Ishikawa (cell line): ENCODE measurements at regions not wholly inside any gene's neighbourhood (a gene's known extent, or its start where the extent isn't known, plus 50 kb on each side); places are given as distances from the start of the nearest gene placed in this dataset.

Experiments
- CEBPB ChIP-seq: IDR thresholded peaks from 2 replicates; pipeline ENCODE4 v1.6.1; 2012
- CREB1 ChIP-seq: IDR thresholded peaks from 2 replicates; pipeline ENCODE4 v1.6.1; 2012; ENCODE audit warnings: low read depth
- EGR1 ChIP-seq: IDR thresholded peaks from 2 replicates; pipeline ENCODE4 v1.6.1; 2012
- EP300 ChIP-seq: IDR thresholded peaks from 2 replicates; pipeline ENCODE4 v1.6.1; 2012; ENCODE audit warnings: borderline replicate concordance
- FOXM1 ChIP-seq: IDR thresholded peaks from 2 replicates; pipeline ENCODE4 v1.6.1; 2012; ENCODE audit warnings: low read depth, borderline replicate concordance
- MAX ChIP-seq: IDR thresholded peaks from 2 replicates; pipeline ENCODE4 v1.6.1; 2012
- NFIC ChIP-seq: IDR thresholded peaks from 2 replicates; pipeline ENCODE4 v1.6.1; 2012
- RAD21 ChIP-seq: IDR thresholded peaks from 2 replicates; pipeline ENCODE4 v1.6.1; 2012; ENCODE audit warnings: low read depth
- REST ChIP-seq: IDR thresholded peaks from 2 replicates; pipeline ENCODE4 v1.6.1; 2012; ENCODE audit warnings: low read depth, mild to moderate bottlenecking
- TAF1 ChIP-seq: IDR thresholded peaks from 2 replicates; pipeline ENCODE4 v1.6.1; 2012; ENCODE audit warnings: low read depth, mild to moderate bottlenecking
- TCF12 ChIP-seq: IDR thresholded peaks from 2 replicates; pipeline ENCODE4 v1.6.1; 2012; ENCODE audit warnings: low read depth
- TEAD4 ChIP-seq: IDR thresholded peaks from 2 replicates; pipeline ENCODE4 v1.6.1; 2012
- USF1 ChIP-seq: IDR thresholded peaks from 2 replicates; pipeline ENCODE4 v1.6.1; 2012
- YY1 ChIP-seq: IDR thresholded peaks from 2 replicates; pipeline ENCODE4 v1.6.1; 2012; ENCODE audit warnings: low read depth
- ZBTB7A ChIP-seq: IDR thresholded peaks from 2 replicates; pipeline ENCODE4 v1.6.1; 2012; ENCODE audit warnings: low read depth

- TF ChIP-seq FOXM1 = no peak
- TF ChIP-seq YY1 = no peak
- no peak for TF ChIP-seq ZBTB7A
- TF ChIP-seq NFIC = no peak
- no peak for TF ChIP-seq USF1
- TF ChIP-seq TEAD4 = no peak
These were observed 595.9 kb upstream of the LRRTM4 start for GRCh38 chr2:78118037-78118436.

DNA sequence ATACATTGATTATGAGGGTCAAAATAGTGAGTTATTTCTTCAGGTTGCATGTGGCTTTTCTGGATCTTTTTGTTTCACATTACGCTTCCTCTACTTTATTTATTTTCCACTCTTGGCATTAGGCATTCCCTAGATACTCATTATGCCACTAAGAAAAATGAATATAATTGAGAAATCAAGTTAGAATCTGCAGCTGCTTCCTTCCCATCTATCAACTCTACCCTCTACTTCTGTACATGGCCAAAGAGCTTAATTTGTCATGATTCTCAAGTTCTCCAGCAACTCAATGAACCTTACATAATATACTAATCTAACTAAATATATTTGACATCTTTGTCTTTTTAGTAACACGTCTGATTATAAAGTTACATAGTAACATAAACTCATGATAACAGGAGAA, 598.1 kb upstream of the LRRTM4 start:
- TF ChIP-seq NFIC (no peak), TCF12 (no peak), MAX (no peak), FOXM1 (no peak), TEAD4 (no peak), EGR1 (no peak), ZBTB7A (no peak), REST (no peak), EP300 (no peak), CEBPB (no peak), TAF1 (no peak), YY1 (no peak), CREB1 (no peak), RAD21 (no peak), USF1 (no peak)

- TF ChIP-seq USF1 (no peak), TCF12 (no peak), EGR1 (no peak), MAX (no peak), FOXM1 (no peak), CEBPB (no peak), EP300 (no peak), NFIC (no peak), YY1 (no peak), CREB1 (no peak), RAD21 (no peak), ZBTB7A (no peak), REST (no peak), TEAD4 (no peak), TAF1 (no peak)
These were observed 602.9 kb upstream of the LRRTM4 start for GRCh38 chr2:78125042-78125441.

DNA sequence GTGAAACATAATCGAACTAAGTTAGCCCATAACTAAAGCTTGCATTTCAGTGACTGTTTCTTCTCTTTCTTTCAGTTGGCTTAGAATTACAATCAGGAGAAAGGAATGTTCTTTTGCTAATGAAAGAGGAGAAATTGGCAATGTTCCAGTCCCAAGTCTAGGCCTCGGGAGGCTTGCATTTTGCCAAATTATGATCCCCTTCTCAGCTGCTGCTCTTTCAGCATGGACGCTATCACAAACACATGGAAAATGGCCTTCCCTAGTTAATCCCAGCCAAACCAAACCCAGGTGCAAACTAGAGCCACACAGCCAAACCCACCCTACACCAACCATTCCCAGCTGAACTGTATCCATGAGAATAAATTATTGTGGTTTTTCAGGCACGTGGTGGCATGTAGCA, 605.2 kb upstream of the LRRTM4 start:
- peak; percentile 40; the same call in 1 of the 2 replicates for TF ChIP-seq NFIC
- no peak for TF ChIP-seq ZBTB7A
- TF ChIP-seq EP300 = no peak

DNA sequence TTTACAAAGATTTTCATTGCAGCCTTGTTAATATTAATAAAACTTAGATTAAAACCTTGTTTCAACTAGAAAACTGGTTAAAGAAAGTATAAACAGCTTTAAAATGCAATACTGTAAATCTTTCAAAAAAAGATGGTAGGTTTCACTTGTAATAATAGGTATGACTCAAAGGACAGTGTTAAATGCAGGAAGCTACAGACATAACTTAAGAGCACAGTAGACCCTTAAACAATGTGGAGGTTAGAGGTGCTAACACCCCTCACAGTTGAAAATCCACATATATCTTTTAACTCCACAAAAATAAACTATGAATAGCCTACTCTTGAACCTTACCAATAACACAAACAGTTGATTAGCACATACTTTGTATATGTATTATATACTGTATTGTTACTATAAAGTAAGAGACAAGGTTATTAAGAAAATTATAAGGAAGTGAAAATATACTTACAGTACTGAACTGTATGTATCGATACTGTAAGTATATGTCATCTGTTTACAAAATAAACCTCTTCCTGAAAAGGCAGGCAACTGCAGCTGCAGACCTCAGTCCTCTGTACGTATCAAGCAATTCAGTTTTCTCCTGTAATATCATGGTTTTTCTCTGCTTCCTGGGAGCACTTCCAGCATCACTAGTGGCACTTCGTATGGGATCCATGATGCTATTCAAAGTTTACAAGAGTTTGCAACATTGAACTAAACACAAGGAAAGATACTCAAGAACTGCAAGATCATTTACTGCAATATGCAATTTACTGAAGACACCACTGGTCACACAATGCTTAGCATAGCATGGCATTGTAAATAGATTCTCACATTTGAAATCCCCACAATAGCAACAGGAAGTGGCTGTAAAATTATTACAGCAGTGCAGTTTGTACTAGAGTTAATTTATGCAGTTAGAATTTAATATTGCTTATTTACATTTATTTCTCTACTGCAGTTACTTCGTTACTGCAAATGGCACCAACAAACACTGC, 610.5 kb upstream of the LRRTM4 start:
- no peak for TF ChIP-seq CEBPB
- no peak for TF ChIP-seq NFIC
